Liver (tissue), 8 donors: ENCODE measurements at regions not wholly inside any gene's neighbourhood (a gene's known extent, or its start where the extent isn't known, plus 50 kb on each side); places are given as distances from the start of the nearest gene placed in this dataset.

Experiments
- DNase-seq: peaks from one replicate; pipeline ENCODE4 v3.0.0-alpha.2; 2017; ENCODE audit warnings: low spot score
- H3K27ac ChIP-seq, 2 donors: one replicate each; pipeline ENCODE4 v1.7.0; 2013; ENCODE audit warnings: inconsistent platforms in 2 of 2, low read length in 2 of 2, control low read depth in 1 of 2, low read depth in 1 of 2, mild to moderate bottlenecking in 1 of 2
- H3K27me3 ChIP-seq, 4 donors: one replicate each; pipeline versions ENCODE4 v1.6.1 to v1.7.0; 2013; ENCODE audit warnings: low read length in 3 of 4, inconsistent platforms in 1 of 4, mild to moderate bottlenecking in 1 of 4, moderate library complexity in 1 of 4; ENCODE audit not compliant: control insufficient read depth in 4 of 4, insufficient read depth in 4 of 4
- H3K36me3 ChIP-seq, 4 donors: one replicate each; pipeline versions ENCODE4 v1.6.1 to v1.7.0; 2013; ENCODE audit warnings: low read length in 3 of 4, mild to moderate bottlenecking in 3 of 4, low read depth in 1 of 4, moderate library complexity in 1 of 4; ENCODE audit not compliant: control insufficient read depth in 4 of 4, insufficient read depth in 3 of 4
- H3K4me1 ChIP-seq, 4 donors: one replicate each; pipeline versions ENCODE4 v1.6.1 to v1.7.0; 2013; ENCODE audit warnings: low read length in 3 of 4, mild to moderate bottlenecking in 3 of 4, moderate library complexity in 1 of 4; ENCODE audit not compliant: control insufficient read depth in 4 of 4, insufficient read depth in 4 of 4
- H3K4me3 ChIP-seq, 3 donors: one replicate each; pipeline versions ENCODE4 v1.6.1 to v1.7.0; 2013; ENCODE audit warnings: low read length in 3 of 3, control low read depth in 1 of 3, low read depth in 1 of 3, mild to moderate bottlenecking in 1 of 3
- H3K9ac ChIP-seq, 2 donors: one replicate each; pipeline ENCODE4 v1.7.0; 2013; ENCODE audit warnings: low read length in 2 of 2, mild to moderate bottlenecking in 2 of 2, moderate library complexity in 2 of 2, control low read depth in 1 of 2, low read depth in 1 of 2
- H3K9me3 ChIP-seq, 4 donors: one replicate each; pipeline versions ENCODE4 v1.6.1 to v1.7.0; 2013; ENCODE audit warnings: low read length in 3 of 4; ENCODE audit not compliant: control insufficient read depth in 4 of 4
- EGR1 ChIP-seq, 2 donors: IDR thresholded peaks; 2 replicates each; pipeline ENCODE4 v1.6.1; 2016 to 2018; ENCODE audit warnings: antibody characterized with exemption in 2 of 2, low read depth in 2 of 2
- FOXA1 ChIP-seq: IDR thresholded peaks from 2 replicates; pipeline ENCODE4 v1.6.1; 2016; ENCODE audit warnings: antibody characterized with exemption
- FOXA2 ChIP-seq: IDR thresholded peaks from 2 replicates; pipeline ENCODE4 v1.6.1; 2016; ENCODE audit warnings: antibody characterized with exemption
- GABPA ChIP-seq, 2 donors: IDR thresholded peaks in 1 of 2; conservative IDR thresholded peaks in 1 of 2; 2 replicates each; pipeline ENCODE4 v1.6.1; 2016; ENCODE audit warnings: antibody characterized with exemption in 2 of 2, mild to moderate bottlenecking in 1 of 2, moderate library complexity in 1 of 2
- HNF4A ChIP-seq, 2 donors: conservative IDR thresholded peaks; 2 replicates each; pipeline ENCODE4 v1.6.1; 2016; ENCODE audit warnings: antibody characterized with exemption in 2 of 2, mild to moderate bottlenecking in 2 of 2
- HNF4G ChIP-seq: IDR thresholded peaks from 2 replicates; pipeline ENCODE4 v1.6.1; 2016; ENCODE audit warnings: antibody characterized with exemption
- JUND ChIP-seq, 2 donors: IDR thresholded peaks; 2 replicates each; pipeline ENCODE4 v1.6.1; 2016; ENCODE audit warnings: antibody characterized with exemption in 2 of 2
- MAX ChIP-seq: IDR thresholded peaks from 2 replicates; pipeline ENCODE4 v1.6.1; 2016; ENCODE audit warnings: antibody characterized with exemption
- NR2F2 ChIP-seq: IDR thresholded peaks from 2 replicates; pipeline ENCODE4 v1.6.1; 2016; ENCODE audit warnings: antibody characterized with exemption
- RAD21 ChIP-seq, 2 donors: IDR thresholded peaks; 2 replicates each; pipeline ENCODE4 v1.6.1; 2016; ENCODE audit warnings: antibody characterized with exemption in 2 of 2, mild to moderate bottlenecking in 2 of 2
- REST ChIP-seq: IDR thresholded peaks from 2 replicates; pipeline ENCODE4 v1.6.1; 2016; ENCODE audit warnings: antibody characterized with exemption, mild to moderate bottlenecking
- RXRA ChIP-seq, 2 donors: IDR thresholded peaks; 2 replicates each; pipeline ENCODE4 v1.6.1; 2017 to 2018; ENCODE audit warnings: antibody characterized with exemption in 2 of 2, mild to moderate bottlenecking in 1 of 2
- SP1 ChIP-seq: IDR thresholded peaks from 2 replicates; pipeline ENCODE4 v1.6.1; 2018; ENCODE audit warnings: antibody characterized with exemption, mild to moderate bottlenecking
- TAF1 ChIP-seq: conservative IDR thresholded peaks from 2 replicates; pipeline ENCODE4 v1.6.1; 2016; ENCODE audit warnings: antibody characterized with exemption, mild to moderate bottlenecking
- YY1 ChIP-seq: IDR thresholded peaks from 2 replicates; pipeline ENCODE4 v1.6.1; 2016; ENCODE audit warnings: antibody characterized with exemption, mild to moderate bottlenecking
- ZBTB33 ChIP-seq: IDR thresholded peaks from 2 replicates; pipeline ENCODE4 v1.6.1; 2016; ENCODE audit warnings: antibody characterized with exemption
- WGBS: extraction: QIAGEN DNeasy Blood & Tissue Kit; methylation state at CpG from one replicate; pipeline ENCODE4 v1.1.7; 2013; 5-methylcytosine and 5-hydroxymethylcytosine counted together
- TF ChIP-seq, protein P1 (sequence below): fragments of 150-350 bp; IDR thresholded peaks from 2 replicates; pipeline ENCODE4 v1.5.1; 2017; ENCODE audit warnings: improper control_type of control experiment, low read depth, low read length; ENCODE audit not compliant: missing input control
- TF ChIP-seq, protein P2 (sequence below): IDR thresholded peaks from 2 replicates; pipeline ENCODE4 v1.6.1; 2016; ENCODE audit warnings: antibody characterized with exemption
- donor health status: healthy.
- donor health status: healthy.
- donor health status: healthy.
- donor health status: healthy.
- donor health status: healthy.

GRCh38 chr14:26137161-26137560 is 460.7 kb downstream of the NOVA1 start:
- no peaks in the 10 kb centered on the region for H3K4me1 ChIP-seq
- no peak overlapping the region for H3K9ac ChIP-seq
- no peaks in the 10 kb centered on the region for H3K27me3 ChIP-seq
- H3K4me3 ChIP-seq, result no peak overlapping the region
- TF ChIP-seq, protein P1, sequence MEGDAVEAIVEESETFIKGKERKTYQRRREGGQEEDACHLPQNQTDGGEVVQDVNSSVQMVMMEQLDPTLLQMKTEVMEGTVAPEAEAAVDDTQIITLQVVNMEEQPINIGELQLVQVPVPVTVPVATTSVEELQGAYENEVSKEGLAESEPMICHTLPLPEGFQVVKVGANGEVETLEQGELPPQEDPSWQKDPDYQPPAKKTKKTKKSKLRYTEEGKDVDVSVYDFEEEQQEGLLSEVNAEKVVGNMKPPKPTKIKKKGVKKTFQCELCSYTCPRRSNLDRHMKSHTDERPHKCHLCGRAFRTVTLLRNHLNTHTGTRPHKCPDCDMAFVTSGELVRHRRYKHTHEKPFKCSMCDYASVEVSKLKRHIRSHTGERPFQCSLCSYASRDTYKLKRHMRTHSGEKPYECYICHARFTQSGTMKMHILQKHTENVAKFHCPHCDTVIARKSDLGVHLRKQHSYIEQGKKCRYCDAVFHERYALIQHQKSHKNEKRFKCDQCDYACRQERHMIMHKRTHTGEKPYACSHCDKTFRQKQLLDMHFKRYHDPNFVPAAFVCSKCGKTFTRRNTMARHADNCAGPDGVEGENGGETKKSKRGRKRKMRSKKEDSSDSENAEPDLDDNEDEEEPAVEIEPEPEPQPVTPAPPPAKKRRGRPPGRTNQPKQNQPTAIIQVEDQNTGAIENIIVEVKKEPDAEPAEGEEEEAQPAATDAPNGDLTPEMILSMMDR, result no peak
- TF ChIP-seq RXRA (IDR thresholded peaks at IDR 0.05) (no peak), YY1 (no peak), MAX (no peak), REST (no peak), ZBTB33 (no peak), HNF4A (conservative IDR thresholded peaks at IDR 0.05) (no peak), TAF1 (no peak), RAD21 (IDR thresholded peaks at IDR 0.05) (no peak), SP1 (no peak), GABPA (IDR thresholded peaks at IDR 0.05 in 1 of 2, conservative IDR thresholded peaks at IDR 0.05 in 1 of 2) (no peak), JUND (IDR thresholded peaks at IDR 0.05) (no peak), FOXA1 (no peak), EGR1 (IDR thresholded peaks at IDR 0.05; ENCODE audit: low read depth in 2 of 2) (no peak), HNF4G (no peak), NR2F2 (no peak), FOXA2 (no peak)
- TF ChIP-seq, protein P2, sequence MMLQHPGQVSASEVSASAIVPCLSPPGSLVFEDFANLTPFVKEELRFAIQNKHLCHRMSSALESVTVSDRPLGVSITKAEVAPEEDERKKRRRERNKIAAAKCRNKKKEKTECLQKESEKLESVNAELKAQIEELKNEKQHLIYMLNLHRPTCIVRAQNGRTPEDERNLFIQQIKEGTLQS, result no peak
- H3K36me3 ChIP-seq, result no peaks in the 10 kb centered on the region
- H3K27ac ChIP-seq, result no peak overlapping the region
- H3K9me3 ChIP-seq, result no peaks in the 10 kb centered on the region
- no peak for DNase-seq
- 30% methylated on average over 1 of the region's 1 CpG for whole genome bisulfite sequencing
